ENCODE measurements at regions not wholly inside any gene's neighbourhood (a gene's known extent, or its start where the extent isn't known, plus 50 kb on each side); places are given as distances from the start of the nearest gene placed in this dataset.

DNA sequence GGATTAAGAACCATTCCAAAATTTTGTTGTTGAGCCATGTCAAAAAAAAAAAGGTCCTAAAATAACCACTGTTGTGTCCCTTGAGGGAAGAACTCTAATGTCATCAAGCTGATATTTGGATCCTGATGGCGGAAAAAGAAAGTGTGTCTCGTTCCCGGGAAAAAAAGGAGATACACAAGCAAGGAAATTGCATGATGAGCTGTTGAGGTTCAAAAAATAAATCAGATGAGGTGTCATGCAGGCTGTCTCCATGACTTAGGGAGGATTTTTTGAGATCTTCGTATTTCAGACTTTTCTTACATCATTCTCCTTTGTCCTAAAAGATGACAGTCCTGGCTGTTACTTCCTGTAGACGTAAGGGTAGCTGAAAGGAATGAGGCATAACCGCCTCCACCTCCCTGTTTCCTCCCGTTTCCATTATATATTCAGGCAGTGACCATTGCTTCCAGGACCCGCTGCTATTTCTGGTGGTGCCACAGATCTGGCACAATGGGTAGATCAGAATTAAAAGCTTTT, 117.3 kb upstream of the TNFAIP3 start:
- TF ChIP-seq, protein P1, sequence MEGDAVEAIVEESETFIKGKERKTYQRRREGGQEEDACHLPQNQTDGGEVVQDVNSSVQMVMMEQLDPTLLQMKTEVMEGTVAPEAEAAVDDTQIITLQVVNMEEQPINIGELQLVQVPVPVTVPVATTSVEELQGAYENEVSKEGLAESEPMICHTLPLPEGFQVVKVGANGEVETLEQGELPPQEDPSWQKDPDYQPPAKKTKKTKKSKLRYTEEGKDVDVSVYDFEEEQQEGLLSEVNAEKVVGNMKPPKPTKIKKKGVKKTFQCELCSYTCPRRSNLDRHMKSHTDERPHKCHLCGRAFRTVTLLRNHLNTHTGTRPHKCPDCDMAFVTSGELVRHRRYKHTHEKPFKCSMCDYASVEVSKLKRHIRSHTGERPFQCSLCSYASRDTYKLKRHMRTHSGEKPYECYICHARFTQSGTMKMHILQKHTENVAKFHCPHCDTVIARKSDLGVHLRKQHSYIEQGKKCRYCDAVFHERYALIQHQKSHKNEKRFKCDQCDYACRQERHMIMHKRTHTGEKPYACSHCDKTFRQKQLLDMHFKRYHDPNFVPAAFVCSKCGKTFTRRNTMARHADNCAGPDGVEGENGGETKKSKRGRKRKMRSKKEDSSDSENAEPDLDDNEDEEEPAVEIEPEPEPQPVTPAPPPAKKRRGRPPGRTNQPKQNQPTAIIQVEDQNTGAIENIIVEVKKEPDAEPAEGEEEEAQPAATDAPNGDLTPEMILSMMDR (IDR thresholded peaks at IDR 0.05; ENCODE audit: borderline replicate concordance, extremely low read depth, insufficient read depth) = no peak
- Histone ChIP-seq H3K4me1 (ENCODE audit: control insufficient read depth in 2 of 3, insufficient read depth in 2 of 3, low read depth in 1 of 3, low read length in 3 of 3) (no peaks in the 10 kb centered on the region), H3K27me3 (ENCODE audit: control insufficient read depth, insufficient read depth, low read length) (no peaks in the 10 kb centered on the region), H3K9me3 (ENCODE audit: control insufficient read depth in 2 of 3, insufficient read depth in 1 of 3, low read length in 3 of 3) (no peaks in the 10 kb centered on the region), H3K4me3 (ENCODE audit: low read length in 3 of 3) (peak overlapping the region in 2 of 3 donors; percentile 14 to 20), H3K27ac (ENCODE audit: low read depth in 2 of 2, low read length in 2 of 2) (peak overlapping the region in 1 of 2 donors; percentile 3), H3K9ac (ENCODE audit: low read length in 3 of 3) (no peak overlapping the region), H3K36me3 (ENCODE audit: control insufficient read depth in 2 of 3, insufficient read depth in 3 of 3, low read length in 3 of 3) (no peaks in the 10 kb centered on the region)
- intact Hi-C loops (cut with DNase I) = no loop called here
- FAIRE-seq (no peak), DNase-seq (peak in 3 of 5 donors; percentile 16 to 65 (median 63))

DNA sequence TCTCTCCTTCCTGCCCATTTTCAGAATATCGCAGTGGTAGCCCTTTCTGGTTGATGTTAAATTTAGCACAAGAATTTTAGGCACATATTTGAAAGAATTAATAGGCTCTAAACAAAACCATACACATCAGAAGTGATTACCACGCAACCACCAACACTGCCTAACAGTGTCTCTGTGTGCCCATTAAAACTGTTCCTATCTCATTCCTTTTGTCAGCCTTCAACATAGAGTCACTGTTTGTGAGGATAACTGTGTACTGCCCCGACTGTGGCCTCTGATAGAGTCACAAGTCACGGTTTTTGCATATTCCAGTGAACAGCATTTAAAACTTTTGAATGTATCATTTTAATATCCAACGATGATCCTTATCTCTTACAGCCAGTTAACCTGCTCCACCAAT, 116.8 kb upstream of the TNFAIP3 start:
- intact Hi-C loops (cut with DNase I) = no loop called here
- H3K4me3 ChIP-seq (ENCODE audit: low read length in 3 of 3) = no peak overlapping the region
- H3K27me3 ChIP-seq (ENCODE audit: control insufficient read depth, insufficient read depth, low read length) = no peaks in the 10 kb centered on the region
- no peaks in the 10 kb centered on the region for H3K36me3 ChIP-seq (ENCODE audit: control insufficient read depth in 2 of 3, insufficient read depth in 3 of 3, low read length in 3 of 3)
- TF ChIP-seq, protein P1 (IDR thresholded peaks at IDR 0.05; ENCODE audit: borderline replicate concordance, extremely low read depth, insufficient read depth) = no peak
- no peaks in the 10 kb centered on the region for H3K4me1 ChIP-seq (ENCODE audit: control insufficient read depth in 2 of 3, insufficient read depth in 2 of 3, low read depth in 1 of 3, low read length in 3 of 3)
- DNase-seq (no peak), FAIRE-seq (no peak)
- no peak overlapping the region for H3K9ac ChIP-seq (ENCODE audit: low read length in 3 of 3)
- H3K27ac ChIP-seq (ENCODE audit: low read depth in 2 of 2, low read length in 2 of 2) = peak overlapping the region; percentile 3 to 14
- H3K9me3 ChIP-seq (ENCODE audit: control insufficient read depth in 2 of 3, insufficient read depth in 1 of 3, low read length in 3 of 3) = no peaks in the 10 kb centered on the region

DNA sequence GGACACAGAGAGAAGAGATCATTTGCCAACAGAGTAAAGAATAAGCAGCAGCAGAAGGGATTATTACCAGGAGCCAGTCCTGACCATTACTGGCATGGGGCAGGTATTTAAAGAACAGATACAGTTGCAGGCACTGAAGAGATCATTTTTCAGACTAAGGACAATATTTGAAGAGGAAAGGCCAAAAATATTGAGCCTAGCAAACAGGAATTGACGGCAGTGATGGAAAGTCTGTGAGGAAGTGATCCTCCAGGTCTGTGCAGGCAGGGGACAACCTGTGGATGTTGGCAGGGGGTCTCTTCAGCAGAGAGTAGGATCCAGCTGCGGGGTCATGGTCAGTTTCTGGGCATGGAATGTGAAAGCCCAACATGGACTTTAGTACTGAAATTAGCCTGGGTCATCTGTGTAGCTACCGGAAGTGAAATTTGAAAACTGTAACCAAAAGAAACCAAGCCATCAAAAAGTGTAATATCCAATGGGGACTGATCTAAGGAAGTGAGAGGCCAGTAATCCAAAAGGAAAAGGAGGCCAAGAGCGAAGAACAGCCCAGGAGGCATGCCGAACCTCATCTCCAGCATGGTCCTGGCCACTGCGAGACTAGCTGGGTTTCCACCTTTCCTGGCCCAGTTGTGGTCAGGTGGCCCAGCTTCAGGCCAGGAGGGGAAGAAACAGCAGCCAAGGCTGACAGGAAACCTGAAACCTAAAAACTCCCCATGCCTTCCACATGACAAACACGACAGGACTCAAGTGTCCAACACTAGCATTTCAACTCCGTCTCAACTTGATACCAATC, 115.1 kb upstream of the TNFAIP3 start:
- H3K9ac ChIP-seq (ENCODE audit: low read length in 3 of 3) = no peak overlapping the region
- intact Hi-C loops (cut with DNase I) = no loop called here
- no peak for FAIRE-seq

More for the DNA sequence above, 115.1 kb upstream of the TNFAIP3 start:
- Histone ChIP-seq H3K4me1 (ENCODE audit: control insufficient read depth in 2 of 3, insufficient read depth in 2 of 3, low read depth in 1 of 3, low read length in 3 of 3) (no peaks in the 10 kb centered on the region), H3K36me3 (ENCODE audit: control insufficient read depth in 2 of 3, insufficient read depth in 3 of 3, low read length in 3 of 3) (no peaks in the 10 kb centered on the region), H3K4me3 (ENCODE audit: low read length in 3 of 3) (no peak overlapping the region), H3K27ac (ENCODE audit: low read depth in 2 of 2, low read length in 2 of 2) (no peak overlapping the region), H3K27me3 (ENCODE audit: control insufficient read depth, insufficient read depth, low read length) (no peaks in the 10 kb centered on the region), H3K9me3 (ENCODE audit: control insufficient read depth in 2 of 3, insufficient read depth in 1 of 3, low read length in 3 of 3) (no peaks in the 10 kb centered on the region)
- TF ChIP-seq, protein P1 (IDR thresholded peaks at IDR 0.05; ENCODE audit: borderline replicate concordance, extremely low read depth, insufficient read depth) = no peak
- peak in 3 of 5 donors; percentile 28 to 39 (median 36) for DNase-seq
